Cerebellar cortex (tissue), 1 donor: ENCODE measurements at regions not wholly inside any gene's neighbourhood (a gene's known extent, or its start where the extent isn't known, plus 50 kb on each side); places are given as distances from the start of the nearest gene placed in this dataset.
"Not testable (repeated sequence)": the region's sequence is repeated elsewhere in the genome, so short reads cannot be mapped to it uniquely, and the experiment has no call there.

ENCODE experiments used
- DNase-seq: peaks from one replicate; pipeline ENCODE4 v3.0.0-alpha.2; 2015; ENCODE audit warnings: low spot score

- no peak for DNase-seq
These were observed 492.4 kb downstream of the TNS3 start for GRCh38 chr7:47089461-47089860.

- no peak for DNase-seq
These were observed 492.9 kb downstream of the TNS3 start for GRCh38 chr7:47089068-47089417.

- DNase-seq = peak; percentile 80
These were observed 493.4 kb downstream of the TNS3 start for GRCh38 chr7:47088329-47089067.

- DNase-seq = no peak
These were observed 494.0 kb downstream of the TNS3 start for GRCh38 chr7:47087866-47088265.

- DNase-seq = no peak
These were observed 496.2 kb downstream of the TNS3 start for GRCh38 chr7:47085491-47086275.

GRCh38 chr7:47083476-47084250, 498.2 kb downstream of the TNS3 start:
- no peak for DNase-seq

- no peak for DNase-seq
These were observed 501.1 kb downstream of the TNS3 start for GRCh38 chr7:47080816-47081215.

GRCh38 chr7:47078241-47078640, 503.7 kb downstream of the TNS3 start:
- DNase-seq = no peak

GRCh38 chr7:47074702-47075153, 507.2 kb downstream of the TNS3 start:
- DNase-seq = no peak

- no peak for DNase-seq
These were observed 508.6 kb downstream of the TNS3 start for GRCh38 chr7:47073284-47073683.

- DNase-seq = no peak
These were observed 510.0 kb downstream of the TNS3 start for GRCh38 chr7:47071866-47072265.

GRCh38 chr7:47069385-47070076, 512.4 kb downstream of the TNS3 start:
- no peak for DNase-seq

GRCh38 chr7:47066976-47067614, 514.8 kb downstream of the TNS3 start:
- DNase-seq = no peak

GRCh38 chr7:47056731-47057130, 525.2 kb downstream of the TNS3 start:
- no peak for DNase-seq

GRCh38 chr7:47052541-47053208, 529.2 kb downstream of the TNS3 start:
- not testable (repeated sequence) for DNase-seq

- no peak for DNase-seq
These were observed 532.6 kb downstream of the TNS3 start for GRCh38 chr7:47049234-47049774.

GRCh38 chr7:47047384-47047783, 534.5 kb downstream of the TNS3 start:
- peak; percentile 8 for DNase-seq

- no peak for DNase-seq
These were observed 535.0 kb downstream of the TNS3 start for GRCh38 chr7:47046949-47047348.

GRCh38 chr7:47045207-47046051, 536.5 kb downstream of the TNS3 start:
- DNase-seq = no peak

GRCh38 chr7:47044625-47045024, 537.3 kb downstream of the TNS3 start:
- no peak for DNase-seq
